Posterior cingulate gyrus (tissue), 11 donors: ENCODE measurements at regions not wholly inside any gene's neighbourhood (a gene's known extent, or its start where the extent isn't known, plus 50 kb on each side); places are given as distances from the start of the nearest gene placed in this dataset.
"Not testable (repeated sequence)": the region's sequence is repeated elsewhere in the genome, so short reads cannot be mapped to it uniquely, and the experiment has no call there.

Experiments used
- DNase-seq, 10 donors: peaks; one replicate each; pipeline versions ENCODE4 v3.0.0 to v3.0.0-alpha.2; 2020 to 2021; ENCODE audit warnings: mixed read lengths in 3 of 10
- intact Hi-C: fragments of 100-400 bp; cut with DNase I; formaldehyde crosslinking; loops from one replicate; pipeline ENCODE4 v1.15.1; 2023

- peak in 2 of 10 donors; percentile 9 to 30 for DNase-seq
- intact Hi-C loops = loop anchor here (5.0 kb wide), 1 partner anchor 1230 kb away; the partner anchor contains the start of gene ZEB2
These were observed 1232.3 kb upstream of the ZEB2 start for GRCh38 chr2:145752091-145752806.

- DNase-seq = no peak
These were observed 1231.7 kb upstream of the ZEB2 start for GRCh38 chr2:145751629-145752028.

GRCh38 chr2:145751155-145751554, 1231.2 kb upstream of the ZEB2 start:
- DNase-seq = no peak
- intact Hi-C loops = loop anchor here (5.0 kb wide), 1 partner anchor 1229 kb away; the partner anchor contains the start of gene ZEB2

More at GRCh38 chr2:145751629-145752028, 1231.7 kb upstream of the ZEB2 start:
- intact Hi-C loops = loop anchor here (5.0 kb wide), 1 partner anchor 1229 kb away; the partner anchor contains the start of gene ZEB2

- intact Hi-C loops = loop anchor here (5.0 kb wide), 1 partner anchor 1228 kb away; the partner anchor contains the start of gene ZEB2
- DNase-seq = no peak
These were observed 1230.7 kb upstream of the ZEB2 start for GRCh38 chr2:145750612-145751011.

- DNase-seq = no peak
- intact Hi-C loops = loop anchor here (5.0 kb wide), 1 partner anchor 1228 kb away; the partner anchor contains the start of gene ZEB2
These were observed 1230.2 kb upstream of the ZEB2 start for GRCh38 chr2:145750144-145750543.

GRCh38 chr2:145749556-145749955, 1229.6 kb upstream of the ZEB2 start:
- intact Hi-C loops = no loop called here
- DNase-seq = no peak

- DNase-seq = no peak
- intact Hi-C loops = no loop called here
These were observed 1229.0 kb upstream of the ZEB2 start for GRCh38 chr2:145748927-145749326.

GRCh38 chr2:145747715-145748114, 1227.8 kb upstream of the ZEB2 start:
- no peak for DNase-seq
- intact Hi-C loops = no loop called here

GRCh38 chr2:145745387-145745721, 1225.4 kb upstream of the ZEB2 start:
- intact Hi-C loops = not testable (repeated sequence)

GRCh38 chr2:145744541-145745386, 1224.8 kb upstream of the ZEB2 start:
- intact Hi-C loops = no loop called here
- no peak for DNase-seq

More at GRCh38 chr2:145745387-145745721, 1225.4 kb upstream of the ZEB2 start:
- not testable (repeated sequence) for DNase-seq

- intact Hi-C loops = no loop called here
- no peak for DNase-seq
These were observed 1223.1 kb upstream of the ZEB2 start for GRCh38 chr2:145743011-145743410.

GRCh38 chr2:145741636-145742035, 1221.7 kb upstream of the ZEB2 start:
- DNase-seq = no peak
- intact Hi-C loops = no loop called here

GRCh38 chr2:145741181-145741580, 1221.3 kb upstream of the ZEB2 start:
- intact Hi-C loops = no loop called here
- no peak for DNase-seq

GRCh38 chr2:145740302-145740701, 1220.4 kb upstream of the ZEB2 start:
- DNase-seq = no peak
- intact Hi-C loops = no loop called here

- intact Hi-C loops = no loop called here
- no peak for DNase-seq
These were observed 1219.8 kb upstream of the ZEB2 start for GRCh38 chr2:145739681-145740080.

- intact Hi-C loops = no loop called here
These were observed 1217.0 kb upstream of the ZEB2 start for GRCh38 chr2:145736871-145737270.

GRCh38 chr2:145731467-145731866, 1211.5 kb upstream of the ZEB2 start:
- no peak for DNase-seq
- intact Hi-C loops = no loop called here

More at GRCh38 chr2:145736871-145737270, 1217.0 kb upstream of the ZEB2 start:
- DNase-seq = no peak

GRCh38 chr2:145729993-145730770, 1210.3 kb upstream of the ZEB2 start:
- intact Hi-C loops = no loop called here
- no peak for DNase-seq

- intact Hi-C loops = no loop called here
- no peak for DNase-seq
These were observed 1209.6 kb upstream of the ZEB2 start for GRCh38 chr2:145729481-145729880.

- no peak for DNase-seq
- intact Hi-C loops = no loop called here
These were observed 1208.6 kb upstream of the ZEB2 start for GRCh38 chr2:145728511-145728910.

- intact Hi-C loops = no loop called here
These were observed 1206.0 kb upstream of the ZEB2 start for GRCh38 chr2:145725876-145726275.

More at GRCh38 chr2:145725876-145726275, 1206.0 kb upstream of the ZEB2 start:
- DNase-seq = no peak
